ENCODE measurements at regions not wholly inside any gene's neighbourhood (a gene's known extent, or its start where the extent isn't known, plus 50 kb on each side); places are given as distances from the start of the nearest gene placed in this dataset.
"Not testable (repeated sequence)": the region's sequence is repeated elsewhere in the genome, so short reads cannot be mapped to it uniquely, and the experiment has no call there.

GRCh38 chr3:36032180-36033047 is 347.9 kb upstream of the STAC start:
- in situ Hi-C loops (cut with HindIII; ENCODE audit: low pct_unique_long_range_greater_than_20kb, low sequenced_read_pairs): no loop called here
- DNase-seq (ENCODE audit: low read depth): no peak

DNA sequence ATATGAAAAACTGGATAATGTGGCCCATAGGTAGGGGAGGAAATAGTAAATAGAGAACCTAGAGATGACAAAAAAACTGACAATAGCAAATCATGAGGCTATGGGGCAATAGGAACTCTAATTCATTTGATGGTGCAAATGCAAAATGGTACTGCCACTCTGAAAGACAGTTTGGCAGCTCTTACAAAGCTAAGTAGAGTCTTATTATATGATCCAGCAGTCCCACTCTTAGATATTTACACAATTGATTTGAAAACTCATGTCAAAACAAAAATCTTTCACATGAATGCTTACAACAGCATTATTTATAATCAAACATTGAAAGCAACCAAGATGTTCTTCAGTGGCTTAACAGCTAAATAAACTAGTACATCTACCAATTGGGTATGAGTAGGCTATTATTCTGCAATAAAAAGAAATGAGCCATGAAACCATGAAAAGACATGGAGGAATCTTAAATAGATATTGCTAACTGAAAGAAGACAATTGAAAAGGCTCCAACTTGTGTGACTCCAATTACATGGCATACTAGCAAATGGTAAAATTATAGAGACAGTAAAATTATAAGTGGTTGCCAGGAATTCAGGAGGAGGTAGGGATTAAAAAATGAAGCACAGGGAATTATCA is 321.8 kb upstream of the STAC start:
- in situ Hi-C loops (cut with HindIII; ENCODE audit: low pct_unique_long_range_greater_than_20kb, low sequenced_read_pairs): no loop called here
- DNase-seq (ENCODE audit: low read depth): peak; percentile 2

DNA sequence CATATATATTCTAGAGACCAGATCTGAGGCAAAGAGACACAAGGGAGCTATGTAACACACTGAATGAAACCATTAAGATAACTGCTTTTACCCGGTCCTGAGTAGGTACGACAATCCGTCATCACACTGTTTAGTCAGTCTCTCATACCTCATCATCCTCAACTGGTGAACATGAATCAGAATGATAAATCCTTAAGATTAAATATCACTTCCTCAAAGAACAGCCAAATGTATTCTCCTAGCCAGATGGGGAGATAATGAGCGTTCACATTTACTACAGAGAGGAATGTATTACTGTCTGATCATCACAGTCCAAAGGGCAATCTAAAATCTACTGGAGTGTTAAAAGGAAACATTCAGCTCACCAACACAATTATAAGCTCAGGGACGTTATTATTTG is 319.4 kb upstream of the STAC start:
- in situ Hi-C loops (cut with HindIII; ENCODE audit: low pct_unique_long_range_greater_than_20kb, low sequenced_read_pairs): no loop called here
- DNase-seq (ENCODE audit: low read depth): peak; percentile 47

DNA sequence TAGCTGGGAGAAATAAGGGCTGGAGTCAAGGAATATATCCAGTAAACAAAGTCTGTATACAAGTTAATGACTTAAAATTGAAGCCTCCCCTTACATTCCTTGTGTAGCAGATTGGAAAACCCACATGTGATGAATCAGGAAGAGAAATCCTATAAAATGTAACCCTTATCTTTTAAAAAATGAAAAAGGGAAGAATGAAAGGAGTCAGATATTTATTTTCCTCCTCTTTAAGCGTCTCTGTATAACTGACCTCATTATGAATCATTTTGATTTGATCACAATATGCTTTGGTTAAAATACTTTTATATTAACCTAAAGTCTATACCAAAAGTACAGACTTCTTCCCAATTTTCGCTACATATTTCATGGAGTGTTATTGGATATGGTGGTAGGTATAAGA is 316.3 kb upstream of the STAC start:
- DNase-seq (ENCODE audit: low read depth): no peak
- in situ Hi-C loops (cut with HindIII; ENCODE audit: low pct_unique_long_range_greater_than_20kb, low sequenced_read_pairs): no loop called here

GRCh38 chr3:36065321-36065720 is 315.0 kb upstream of the STAC start:
- in situ Hi-C loops (cut with HindIII; ENCODE audit: low pct_unique_long_range_greater_than_20kb, low sequenced_read_pairs): no loop called here
- no peak for DNase-seq (ENCODE audit: low read depth)

DNA sequence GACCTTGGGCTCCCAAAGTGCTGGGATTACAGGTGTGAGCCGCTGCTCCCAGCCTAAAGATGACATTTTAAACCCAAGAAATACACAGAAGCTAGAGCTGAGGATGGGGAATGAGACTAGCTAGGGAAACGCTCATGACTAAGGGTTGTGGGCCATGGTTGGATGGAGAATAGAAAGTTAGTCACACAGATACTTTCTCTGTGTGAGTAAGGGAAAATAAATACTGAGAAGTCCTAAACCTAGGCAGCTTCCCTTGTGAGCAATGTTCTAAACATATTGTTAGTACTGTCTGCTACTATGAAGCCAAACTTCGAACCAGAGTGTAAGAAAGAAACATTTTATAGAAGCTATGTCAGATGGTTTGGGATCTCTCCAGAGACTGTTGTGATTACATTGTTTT is 304.8 kb upstream of the STAC start:
- DNase-seq (ENCODE audit: low read depth): peak; percentile 13

GRCh38 chr3:36077320-36077719 is 303.0 kb upstream of the STAC start:
- no peak for DNase-seq (ENCODE audit: low read depth)
- in situ Hi-C loops (cut with HindIII; ENCODE audit: low pct_unique_long_range_greater_than_20kb, low sequenced_read_pairs): no loop called here

More for the DNA sequence above, 304.8 kb upstream of the STAC start:
- in situ Hi-C loops (cut with HindIII; ENCODE audit: low pct_unique_long_range_greater_than_20kb, low sequenced_read_pairs): no loop called here

- DNase-seq (ENCODE audit: low read depth); in situ Hi-C loops (cut with HindIII; ENCODE audit: low pct_unique_long_range_greater_than_20kb, low sequenced_read_pairs): not testable (repeated sequence)
Measured at GRCh38 chr3:36082958-36083357, 297.3 kb upstream of the STAC start.

DNA sequence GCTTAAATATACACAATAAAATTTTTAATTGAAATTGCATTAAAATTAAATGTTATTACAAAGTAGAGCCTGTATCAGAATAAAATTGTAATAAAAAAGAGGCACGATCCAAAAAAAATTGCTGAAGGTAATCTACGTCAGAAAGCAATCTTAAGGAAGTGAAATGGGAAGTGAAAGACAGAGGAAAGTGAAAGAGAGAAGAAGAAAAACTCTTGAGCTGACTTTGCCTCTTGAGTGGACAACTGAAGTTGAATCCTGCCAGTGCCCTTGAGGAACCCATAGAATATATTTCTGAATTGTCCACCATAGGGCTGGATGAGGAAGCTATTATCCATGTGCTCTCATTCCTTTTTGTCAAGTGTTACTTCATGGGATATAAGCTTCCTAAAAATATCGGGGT is 285.1 kb upstream of the STAC start:
- in situ Hi-C loops (cut with HindIII; ENCODE audit: low pct_unique_long_range_greater_than_20kb, low sequenced_read_pairs): no loop called here
- no peak for DNase-seq (ENCODE audit: low read depth)

GRCh38 chr3:36097209-36097608 is 283.1 kb upstream of the STAC start:
- no peak for DNase-seq (ENCODE audit: low read depth)
- in situ Hi-C loops (cut with HindIII; ENCODE audit: low pct_unique_long_range_greater_than_20kb, low sequenced_read_pairs): no loop called here

GRCh38 chr3:36114353-36114752 is 266.0 kb upstream of the STAC start:
- no peak for DNase-seq (ENCODE audit: low read depth)
- in situ Hi-C loops (cut with HindIII; ENCODE audit: low pct_unique_long_range_greater_than_20kb, low sequenced_read_pairs): no loop called here

GRCh38 chr3:36124118-36124796 is 256.0 kb upstream of the STAC start:
- DNase-seq (ENCODE audit: low read depth): peak; percentile 20
- in situ Hi-C loops (cut with HindIII; ENCODE audit: low pct_unique_long_range_greater_than_20kb, low sequenced_read_pairs): no loop called here

DNA sequence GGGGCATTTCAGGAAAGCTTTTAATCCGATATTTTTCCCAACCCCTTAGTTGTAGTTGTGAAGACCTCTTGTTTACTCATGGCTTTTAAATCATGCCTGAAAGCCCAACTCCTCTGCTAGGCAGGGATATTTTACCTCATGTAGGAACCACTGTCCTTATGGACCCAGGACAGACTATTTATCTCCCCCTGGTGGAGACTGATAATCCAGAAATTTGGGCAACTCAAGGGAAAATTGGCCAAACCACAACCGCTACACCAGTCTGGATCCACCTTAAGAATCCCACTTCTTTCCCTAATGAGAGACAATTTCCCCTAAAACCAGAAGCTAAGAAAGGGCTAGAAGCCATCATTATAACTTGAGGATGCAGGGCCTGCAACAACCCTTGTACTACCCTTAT is 248.1 kb upstream of the STAC start:
- no peak for DNase-seq (ENCODE audit: low read depth)
- in situ Hi-C loops (cut with HindIII; ENCODE audit: low pct_unique_long_range_greater_than_20kb, low sequenced_read_pairs): no loop called here

- in situ Hi-C loops (cut with HindIII; ENCODE audit: low pct_unique_long_range_greater_than_20kb, low sequenced_read_pairs): no loop called here
- DNase-seq (ENCODE audit: low read depth): no peak
Measured at GRCh38 chr3:36135863-36136262, 244.4 kb upstream of the STAC start.

DNA sequence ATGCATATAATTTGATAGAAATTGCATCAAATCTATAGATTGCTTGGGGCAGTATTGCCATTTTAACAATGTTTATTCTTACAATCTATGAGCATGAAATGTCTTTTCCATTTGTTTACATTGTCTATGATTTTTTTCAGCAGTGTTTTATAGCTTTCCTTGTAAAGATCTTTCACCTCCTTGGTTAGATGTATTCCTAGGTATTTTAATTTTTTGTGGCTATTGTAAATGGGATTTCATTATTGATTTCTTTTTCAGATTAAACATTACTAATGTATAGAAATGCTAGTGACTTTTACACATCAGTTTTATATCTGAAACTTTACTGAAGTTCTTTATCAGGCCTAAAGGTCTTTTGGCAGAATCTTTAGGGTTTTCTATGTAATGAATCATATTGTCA is 237.6 kb upstream of the STAC start:
- in situ Hi-C loops (cut with HindIII; ENCODE audit: low pct_unique_long_range_greater_than_20kb, low sequenced_read_pairs): no loop called here
- DNase-seq (ENCODE audit: low read depth): no peak

GRCh38 chr3:36146404-36146803 is 233.9 kb upstream of the STAC start:
- no peak for DNase-seq (ENCODE audit: low read depth)
- in situ Hi-C loops (cut with HindIII; ENCODE audit: low pct_unique_long_range_greater_than_20kb, low sequenced_read_pairs): no loop called here

DNA sequence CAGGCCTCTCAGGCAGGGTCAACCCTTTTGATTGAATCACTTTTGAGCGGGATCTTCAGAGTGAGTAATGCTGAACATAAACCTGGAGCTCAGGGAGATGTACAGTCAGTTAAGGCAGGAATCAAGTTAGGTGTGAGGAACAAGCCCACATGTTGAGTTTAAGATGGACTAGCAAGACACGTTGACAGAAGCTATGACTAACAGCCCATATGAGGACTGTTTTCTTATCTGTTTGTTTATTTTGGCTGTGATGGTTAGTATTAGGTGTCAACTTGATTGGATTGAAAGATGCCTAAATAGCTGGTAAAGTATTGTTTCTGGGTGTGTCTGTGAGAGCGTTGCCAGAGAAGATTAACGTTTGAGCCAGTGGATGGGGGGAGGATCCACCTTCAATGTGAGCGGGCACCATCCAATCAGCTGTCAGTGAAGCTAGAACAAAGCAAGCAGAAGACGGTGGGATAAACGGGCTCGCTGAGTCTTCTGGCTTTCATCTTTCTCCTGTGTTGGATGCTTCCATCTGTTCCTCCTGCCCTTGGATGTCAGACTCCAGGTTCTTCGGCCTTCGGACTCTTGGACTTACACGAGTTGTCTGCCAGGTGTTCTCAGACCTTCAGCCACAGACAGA is 232.3 kb upstream of the STAC start:
- DNase-seq (ENCODE audit: low read depth): peak; percentile 14

GRCh38 chr3:36149447-36149865 is 230.8 kb upstream of the STAC start:
- in situ Hi-C loops (cut with HindIII; ENCODE audit: low pct_unique_long_range_greater_than_20kb, low sequenced_read_pairs): no loop called here
- DNase-seq (ENCODE audit: low read depth): no peak

More for the DNA sequence above, 232.3 kb upstream of the STAC start:
- in situ Hi-C loops (cut with HindIII; ENCODE audit: low pct_unique_long_range_greater_than_20kb, low sequenced_read_pairs): no loop called here

DNA sequence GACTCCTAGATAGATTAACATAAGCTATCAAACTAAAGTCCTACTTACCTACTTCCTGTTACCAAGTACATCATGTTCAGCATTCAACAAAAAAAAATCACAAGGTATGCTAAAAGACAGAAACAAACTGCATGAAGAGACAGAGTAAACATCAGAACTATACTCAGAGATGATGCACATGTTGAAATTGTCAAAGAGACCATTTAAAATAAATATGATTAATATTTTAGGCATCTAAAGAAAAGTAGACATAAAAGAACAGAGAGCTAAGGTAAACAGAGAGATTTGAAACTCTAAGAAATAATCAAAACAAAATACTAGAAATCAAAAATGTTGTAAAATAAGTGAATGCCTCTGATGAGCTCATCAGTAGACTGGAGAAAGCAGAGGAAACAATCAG is 224.8 kb upstream of the STAC start:
- in situ Hi-C loops (cut with HindIII; ENCODE audit: low pct_unique_long_range_greater_than_20kb, low sequenced_read_pairs): no loop called here
- no peak for DNase-seq (ENCODE audit: low read depth)
